ENCODE measurements at regions not wholly inside any gene's neighbourhood (a gene's known extent, or its start where the extent isn't known, plus 50 kb on each side); places are given as distances from the start of the nearest gene placed in this dataset.

GRCh38 chr11:29879560-29879959 is 137.3 kb downstream of the KCNA4 start:
- no peak for TF ChIP-seq CTCF (IDR thresholded peaks at IDR 0.05)
- no peak overlapping the region for H3K4me3 ChIP-seq
- H3K9me3 ChIP-seq: peaks cover 0 to 19% of the 10 kb centered on the region in 2 donors
- H3K4me1 ChIP-seq: no peaks in the 10 kb centered on the region
- intact Hi-C loops (cut with DNase I): no loop called here
- ATAC-seq (no peak), DNase-seq (no peak)
- no peak overlapping the region for H3K27ac ChIP-seq
- H3K27me3 ChIP-seq: no peaks in the 10 kb centered on the region
- no peaks in the 10 kb centered on the region for H3K36me3 ChIP-seq

GRCh38 chr11:29876192-29876591 is 140.6 kb downstream of the KCNA4 start:
- DNase-seq (no peak), ATAC-seq (no peak)
- Histone ChIP-seq H3K27ac (no peak overlapping the region), H3K9me3 (peaks cover 0 to 11% of the 10 kb centered on the region in 2 donors), H3K4me1 (no peaks in the 10 kb centered on the region), H3K4me3 (no peak overlapping the region), H3K27me3 (no peaks in the 10 kb centered on the region), H3K36me3 (no peaks in the 10 kb centered on the region)
- intact Hi-C loops (cut with DNase I): no loop called here
- no peak for TF ChIP-seq CTCF (IDR thresholded peaks at IDR 0.05)

- intact Hi-C loops (cut with DNase I): no loop called here
- no peak for ATAC-seq
- Histone ChIP-seq H3K27me3 (no peaks in the 10 kb centered on the region), H3K4me1 (no peaks in the 10 kb centered on the region), H3K4me3 (no peak overlapping the region), H3K27ac (no peak overlapping the region), H3K36me3 (no peaks in the 10 kb centered on the region), H3K9me3 (no peaks in the 10 kb centered on the region)
- no peak for TF ChIP-seq CTCF (IDR thresholded peaks at IDR 0.05)
- DNase-seq: no peak
These were observed 169.6 kb downstream of the KCNA4 start for GRCh38 chr11:29847219-29847618.

- Histone ChIP-seq H3K27ac (no peak overlapping the region), H3K4me1 (no peaks in the 10 kb centered on the region), H3K9me3 (no peaks in the 10 kb centered on the region), H3K4me3 (no peak overlapping the region), H3K27me3 (no peaks in the 10 kb centered on the region), H3K36me3 (no peaks in the 10 kb centered on the region)
- no peak for TF ChIP-seq CTCF (IDR thresholded peaks at IDR 0.05)
- intact Hi-C loops (cut with DNase I): no loop called here
- DNase-seq: no peak
- ATAC-seq: no peak
These were observed 172.0 kb downstream of the KCNA4 start for GRCh38 chr11:29844701-29845379.

- no peak for DNase-seq
- no peak for TF ChIP-seq CTCF (IDR thresholded peaks at IDR 0.05)
- H3K27ac ChIP-seq: no peak overlapping the region
- H3K36me3 ChIP-seq: no peaks in the 10 kb centered on the region
- H3K9me3 ChIP-seq: no peaks in the 10 kb centered on the region
- H3K4me3 ChIP-seq: no peak overlapping the region
- H3K4me1 ChIP-seq: no peaks in the 10 kb centered on the region
- no peak for ATAC-seq
- intact Hi-C loops (cut with DNase I): no loop called here
- no peaks in the 10 kb centered on the region for H3K27me3 ChIP-seq
These were observed 172.8 kb downstream of the KCNA4 start for GRCh38 chr11:29844031-29844430.

Data from left lung (tissue), 4 donors.